Epithelial cell of proximal tubule (primary cell): ENCODE measurements at regions not wholly inside any gene's neighbourhood (a gene's known extent, or its start where the extent isn't known, plus 50 kb on each side); places are given as distances from the start of the nearest gene placed in this dataset.

Experiments
- DNase-seq: peaks from one replicate; pipeline ENCODE4 v3.0.0-alpha.2; 2011; ENCODE audit warnings: low read depth
- H3K4me3 ChIP-seq: 2 replicates; pipeline ENCODE4 v1.5.1; 2011; ENCODE audit warnings: low read depth, mild to moderate bottlenecking, low read length
- CTCF ChIP-seq: conservative IDR thresholded peaks from 2 replicates; pipeline ENCODE4 v1.5.1; 2012; ENCODE audit warnings: low read depth, mild to moderate bottlenecking, low read length

GRCh38 chr15:96255599-96255998 lies 74.9 kb upstream of the NR2F2 start:
- TF ChIP-seq CTCF = no peak
- no peak for DNase-seq
- H3K4me3 ChIP-seq = no peak overlapping the region

- no peak overlapping the region for H3K4me3 ChIP-seq
- no peak for DNase-seq
- TF ChIP-seq CTCF = no peak
Observed at GRCh38 chr15:96261575-96262034, 68.9 kb upstream of the NR2F2 start.

DNA sequence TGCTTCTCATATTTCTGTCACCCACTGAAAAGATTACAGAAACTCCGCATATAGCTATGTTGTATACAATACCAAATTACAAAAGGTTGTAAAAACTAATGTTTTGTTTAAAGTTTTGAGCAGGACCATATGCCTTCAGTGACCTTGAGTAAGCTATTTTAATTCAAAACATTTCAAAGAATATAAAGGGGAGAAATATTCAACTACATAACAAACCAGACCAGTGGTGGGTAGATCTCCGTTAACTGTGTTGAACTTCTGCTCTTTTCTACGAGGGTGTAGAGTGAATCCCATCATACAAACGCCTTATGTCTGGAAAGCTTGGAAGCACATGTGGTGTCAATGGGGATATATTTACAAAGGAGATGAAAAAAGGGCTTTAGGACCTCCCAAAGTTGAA lies 68.4 kb upstream of the NR2F2 start:
- no peak for TF ChIP-seq CTCF
- DNase-seq = no peak
- no peak overlapping the region for H3K4me3 ChIP-seq

GRCh38 chr15:96262549-96263489 lies 67.7 kb upstream of the NR2F2 start:
- DNase-seq = no peak
- no peak overlapping the region for H3K4me3 ChIP-seq
- no peak for TF ChIP-seq CTCF

DNA sequence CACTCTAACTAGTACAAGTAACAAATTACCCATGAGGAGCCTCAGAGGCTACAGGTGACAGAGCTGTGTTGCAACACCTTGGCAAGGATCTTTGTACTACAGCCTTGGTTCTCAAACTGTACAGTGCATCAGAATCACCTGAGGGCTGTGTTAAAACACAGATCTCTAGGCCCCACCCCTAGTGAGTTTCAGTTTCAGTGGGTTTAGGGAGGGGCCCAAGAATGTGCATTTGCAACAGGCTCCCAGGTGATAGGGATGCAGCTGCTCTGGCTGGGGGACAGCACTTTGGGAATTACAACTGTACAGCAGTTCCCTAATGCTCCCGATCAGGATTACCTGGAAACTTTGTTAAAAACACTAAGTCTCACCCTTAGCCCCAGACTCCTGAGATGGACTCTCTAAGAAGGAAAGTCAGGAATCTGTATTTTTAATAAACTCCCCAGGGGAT lies 66.1 kb upstream of the NR2F2 start:
- H3K4me3 ChIP-seq = peak overlapping the region; percentile 2
- no peak for TF ChIP-seq CTCF
- peak; percentile 88 for DNase-seq

- H3K4me3 ChIP-seq = peak overlapping the region; percentile 2
Observed at GRCh38 chr15:96264801-96265515, 65.5 kb upstream of the NR2F2 start.

More at GRCh38 chr15:96264801-96265515, 65.5 kb upstream of the NR2F2 start:
- DNase-seq = no peak
- TF ChIP-seq CTCF = no peak
